ENCODE measurements at regions not wholly inside any gene's neighbourhood (a gene's known extent, or its start where the extent isn't known, plus 50 kb on each side); places are given as distances from the start of the nearest gene placed in this dataset.

GRCh38 chr9:1300941-1301340 is 250.8 kb downstream of the DMRT2 start:
- DNase-seq (ENCODE audit: extremely low read depth, low read depth): no peak
- no peak for TF ChIP-seq CTCF (IDR thresholded peaks at IDR 0.05; ENCODE audit: low read depth, low read length, missing control alignments)

DNA sequence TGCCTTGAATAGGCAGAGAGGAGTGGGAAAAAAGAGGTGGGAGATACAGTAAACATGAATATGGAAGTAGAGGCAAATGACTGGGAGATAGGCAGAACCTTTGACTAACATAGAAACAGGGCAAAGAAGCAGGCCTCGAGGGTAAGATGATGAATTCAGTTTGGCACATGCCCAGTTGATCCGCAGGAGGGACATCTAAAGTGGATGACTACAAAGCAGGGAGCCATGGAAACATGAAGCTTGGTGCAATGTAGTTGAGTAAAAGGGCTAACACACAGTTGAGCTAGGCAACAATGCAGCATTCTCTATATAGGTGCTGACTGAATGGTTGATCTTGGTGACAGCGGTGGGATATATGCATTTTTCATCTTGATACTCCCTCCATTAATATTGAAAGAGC is 253.8 kb downstream of the DMRT2 start:
- no peak for TF ChIP-seq CTCF (IDR thresholded peaks at IDR 0.05; ENCODE audit: low read depth, low read length, missing control alignments)
- no peak overlapping the region for H3K4me3 ChIP-seq (replicated peaks; ENCODE audit: low read depth, low read length)
- no peak for DNase-seq (ENCODE audit: extremely low read depth, low read depth)

More at GRCh38 chr9:1300941-1301340, 250.8 kb downstream of the DMRT2 start:
- no peak overlapping the region for H3K4me3 ChIP-seq (replicated peaks; ENCODE audit: low read depth, low read length)

DNA sequence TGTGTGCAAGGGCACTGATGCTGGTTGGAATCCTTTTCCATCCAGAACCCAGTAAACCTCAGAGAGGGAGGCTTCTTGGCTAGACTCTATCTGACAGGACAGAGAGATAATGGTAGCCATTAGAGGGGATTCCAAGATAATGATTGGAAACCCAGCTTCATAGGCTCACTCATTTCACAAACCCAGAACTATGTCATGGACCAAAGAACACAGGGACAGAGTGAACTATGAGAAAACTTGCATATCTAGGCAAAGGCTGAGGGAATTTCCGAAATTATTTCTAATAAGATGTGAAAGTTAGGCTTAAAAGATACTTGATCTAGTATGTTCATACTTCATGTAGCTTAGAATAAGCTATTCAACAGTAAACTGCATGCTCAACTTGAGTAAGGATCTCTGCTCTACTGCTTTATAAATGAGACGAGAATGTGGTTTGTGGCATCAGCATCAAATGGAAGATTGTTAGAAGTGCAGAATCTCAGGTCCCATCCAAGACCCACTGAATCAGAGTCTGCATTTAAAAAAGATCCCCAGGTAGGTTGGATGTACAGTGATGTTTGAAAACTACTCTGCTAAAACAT is 261.4 kb downstream of the DMRT2 start:
- TF ChIP-seq CTCF (IDR thresholded peaks at IDR 0.05; ENCODE audit: low read depth, low read length, missing control alignments): no peak
- H3K4me3 ChIP-seq (replicated peaks; ENCODE audit: low read depth, low read length): no peak overlapping the region
- no peak for DNase-seq (ENCODE audit: extremely low read depth, low read depth)

GRCh38 chr9:1319436-1319835 is 269.3 kb downstream of the DMRT2 start:
- no peak for TF ChIP-seq CTCF (IDR thresholded peaks at IDR 0.05; ENCODE audit: low read depth, low read length, missing control alignments)
- no peak for DNase-seq (ENCODE audit: extremely low read depth, low read depth)
- H3K4me3 ChIP-seq (replicated peaks; ENCODE audit: low read depth, low read length): no peak overlapping the region

GRCh38 chr9:1320051-1320557 is 269.9 kb downstream of the DMRT2 start:
- no peak for DNase-seq (ENCODE audit: extremely low read depth, low read depth)
- H3K4me3 ChIP-seq (replicated peaks; ENCODE audit: low read depth, low read length): no peak overlapping the region
- no peak for TF ChIP-seq CTCF (IDR thresholded peaks at IDR 0.05; ENCODE audit: low read depth, low read length, missing control alignments)

DNA sequence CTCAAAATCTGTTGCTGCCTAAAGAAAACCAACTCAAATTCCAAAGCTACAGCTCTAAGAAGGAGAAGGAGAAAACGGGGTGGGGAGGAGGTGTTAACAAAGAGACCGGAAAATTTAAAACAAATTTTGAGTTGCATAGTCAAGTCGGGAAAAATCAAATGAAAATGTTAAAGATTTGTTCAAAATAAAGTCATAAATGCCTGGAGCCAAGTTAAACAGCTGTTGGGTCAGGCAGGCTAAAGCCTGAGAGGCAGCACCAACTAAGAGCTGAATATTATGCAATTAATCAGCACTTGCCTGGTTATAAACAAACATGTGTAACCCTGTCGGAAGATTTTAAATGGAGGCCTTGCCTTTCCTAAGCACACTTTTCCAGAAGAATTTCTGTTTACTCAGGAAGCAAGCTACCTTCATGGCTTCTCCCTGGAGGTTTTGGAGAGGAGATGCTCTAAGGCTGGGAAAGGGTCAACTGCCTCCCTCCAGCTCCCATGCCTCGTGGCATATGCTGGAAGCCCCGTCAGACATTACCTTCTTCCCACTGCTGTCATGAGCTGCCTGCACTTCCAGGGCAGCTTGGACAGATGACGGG is 270.5 kb downstream of the DMRT2 start:
- DNase-seq (ENCODE audit: extremely low read depth, low read depth): no peak
- TF ChIP-seq CTCF (IDR thresholded peaks at IDR 0.05; ENCODE audit: low read depth, low read length, missing control alignments): no peak
- no peak overlapping the region for H3K4me3 ChIP-seq (replicated peaks; ENCODE audit: low read depth, low read length)
